H54 (cell line): ENCODE measurements at regions not wholly inside any gene's neighbourhood (a gene's known extent, or its start where the extent isn't known, plus 50 kb on each side); places are given as distances from the start of the nearest gene placed in this dataset.
"Not testable (repeated sequence)": the region's sequence is repeated elsewhere in the genome, so short reads cannot be mapped to it uniquely, and the experiment has no call there.

Source experiments
- DNase-seq: peaks from one replicate; pipeline ENCODE4 v3.0.0; 2011; ENCODE audit warnings: low spot score, mixed read lengths; ENCODE audit not compliant: insufficient read length
- FAIRE-seq: peaks from 3 replicates; lab custom pipeline; 2011; peaks lifted over from hg19 to GRCh38; lab: Jason Lieb, UNC
- POLR2A ChIP-seq: IDR thresholded peaks from 2 replicates; pipeline ENCODE4 v1.6.1; 2011; ENCODE audit warnings: low read depth, mild to moderate bottlenecking, low read length

DNA sequence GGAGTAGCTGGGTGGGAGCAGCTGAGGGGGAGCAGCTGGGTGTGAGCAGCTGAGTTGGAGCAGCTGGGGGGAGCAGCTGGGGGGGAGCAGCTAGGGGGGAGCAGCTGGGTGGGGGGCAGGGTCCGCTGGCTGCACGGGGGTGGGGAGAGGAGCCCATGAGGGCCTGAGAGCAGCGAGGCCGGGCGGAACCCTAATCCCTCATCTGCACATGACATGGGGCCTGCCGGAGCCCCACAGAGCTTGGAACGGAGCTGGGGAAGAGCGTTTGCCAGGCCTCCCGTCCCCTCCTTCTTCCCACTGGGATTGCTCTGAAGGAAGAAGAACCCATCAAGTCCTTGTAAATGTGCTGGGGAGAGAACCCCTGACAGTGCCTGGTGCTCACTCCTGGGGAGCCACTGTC is 83.2 kb upstream of the LPCAT1 start:
- FAIRE-seq, DNase-seq: not testable (repeated sequence)

DNA sequence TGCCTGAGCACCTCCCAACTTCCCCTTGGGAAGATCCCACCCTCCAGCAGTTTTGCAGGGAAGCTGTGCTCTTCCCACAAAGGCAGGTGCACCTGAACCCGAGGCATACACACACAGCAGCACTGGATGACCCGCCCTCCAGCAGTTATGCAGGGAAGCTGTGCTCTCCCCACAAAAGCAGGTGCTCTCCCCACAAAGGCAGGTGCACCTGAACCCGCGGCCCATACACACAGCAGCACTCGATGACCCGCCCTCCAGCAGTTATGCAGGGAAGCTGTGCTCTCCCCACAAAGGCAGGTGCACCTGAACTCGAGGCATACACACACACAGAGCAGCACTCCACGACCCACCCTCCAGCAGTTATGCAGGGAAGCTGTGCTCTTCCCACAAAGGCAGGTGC is 80.2 kb upstream of the LPCAT1 start:
- FAIRE-seq, DNase-seq: not testable (repeated sequence)

DNA sequence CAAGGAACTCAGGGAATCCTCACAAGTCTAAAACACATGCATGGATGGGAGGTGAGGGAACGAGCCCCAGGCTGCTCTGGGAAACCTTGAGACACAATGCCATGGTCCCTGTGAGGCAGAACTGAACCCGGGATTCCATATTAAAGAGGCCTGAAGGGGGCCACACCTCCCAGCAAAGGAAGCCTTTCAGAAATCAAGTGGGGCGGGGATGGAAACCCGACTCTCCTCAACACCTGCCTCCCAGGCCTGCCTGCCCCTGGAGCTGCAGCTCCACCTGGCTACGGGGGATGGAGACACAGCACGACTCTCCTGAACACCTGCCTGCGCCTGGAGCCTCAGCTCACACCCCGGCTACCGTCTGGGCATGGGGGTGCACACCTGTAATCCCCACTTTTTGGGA is 77.8 kb upstream of the LPCAT1 start:
- peak; percentile 9 for DNase-seq
- not testable (repeated sequence) for FAIRE-seq

DNA sequence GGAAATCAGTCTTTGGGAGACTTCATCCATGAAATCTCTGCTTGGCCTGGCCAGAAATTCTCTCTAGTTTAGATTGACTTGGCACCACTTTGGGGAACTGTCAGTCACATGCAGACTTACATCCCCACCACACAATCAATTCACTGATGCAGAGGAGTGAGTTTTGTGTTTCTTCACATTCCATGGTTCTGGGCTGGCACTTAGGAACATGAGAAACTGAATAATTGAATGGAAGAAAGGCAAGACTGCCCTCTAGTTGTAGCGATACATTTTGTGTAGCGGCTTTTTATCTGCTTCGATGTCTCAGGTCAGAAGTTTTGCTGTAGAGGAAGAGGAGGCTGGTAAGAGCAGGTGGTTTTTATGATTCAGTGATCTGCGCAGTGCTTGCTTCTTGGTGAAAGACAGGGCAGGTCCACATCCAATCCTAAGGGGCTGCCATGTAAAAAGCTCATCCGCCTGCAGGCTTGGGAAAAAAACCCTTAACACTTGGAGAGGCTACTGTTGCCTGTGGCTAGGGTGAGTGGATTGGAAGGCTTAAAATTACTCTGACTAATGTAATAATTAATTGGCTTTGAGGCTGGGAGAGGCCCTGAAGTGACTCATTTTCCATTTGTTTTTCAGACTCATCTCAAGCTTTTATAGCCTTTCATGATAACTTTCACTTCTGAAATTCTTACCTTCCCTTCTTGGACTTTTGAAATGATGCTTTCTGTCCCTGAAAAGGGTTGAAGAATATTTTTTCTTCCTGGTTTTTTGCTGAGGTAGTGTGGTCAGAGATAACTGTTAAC is 75.4 kb upstream of the LPCAT1 start:
- peak; percentile 62 for FAIRE-seq

DNA sequence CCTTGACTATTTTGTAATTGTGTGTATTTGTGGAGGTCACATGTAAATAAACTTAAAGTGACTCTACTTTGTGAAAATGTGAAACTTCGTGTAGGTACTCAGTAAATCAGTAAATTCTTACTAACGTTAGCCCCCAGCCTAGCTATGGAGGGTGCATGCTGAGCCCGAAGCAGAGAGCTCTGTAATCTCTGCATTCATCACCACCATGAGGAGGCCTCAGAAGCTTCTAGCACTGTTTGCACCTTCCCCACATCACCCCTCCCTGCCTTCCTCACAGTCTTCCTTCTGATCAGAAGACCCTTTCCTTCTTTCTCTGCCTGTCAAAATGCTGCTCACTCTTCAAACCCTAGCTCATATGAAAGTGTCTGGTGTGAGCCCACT is 73.3 kb upstream of the LPCAT1 start:
- FAIRE-seq, DNase-seq: not testable (repeated sequence)

More for the DNA sequence above, 75.4 kb upstream of the LPCAT1 start:
- peak; percentile 9 for DNase-seq

DNA sequence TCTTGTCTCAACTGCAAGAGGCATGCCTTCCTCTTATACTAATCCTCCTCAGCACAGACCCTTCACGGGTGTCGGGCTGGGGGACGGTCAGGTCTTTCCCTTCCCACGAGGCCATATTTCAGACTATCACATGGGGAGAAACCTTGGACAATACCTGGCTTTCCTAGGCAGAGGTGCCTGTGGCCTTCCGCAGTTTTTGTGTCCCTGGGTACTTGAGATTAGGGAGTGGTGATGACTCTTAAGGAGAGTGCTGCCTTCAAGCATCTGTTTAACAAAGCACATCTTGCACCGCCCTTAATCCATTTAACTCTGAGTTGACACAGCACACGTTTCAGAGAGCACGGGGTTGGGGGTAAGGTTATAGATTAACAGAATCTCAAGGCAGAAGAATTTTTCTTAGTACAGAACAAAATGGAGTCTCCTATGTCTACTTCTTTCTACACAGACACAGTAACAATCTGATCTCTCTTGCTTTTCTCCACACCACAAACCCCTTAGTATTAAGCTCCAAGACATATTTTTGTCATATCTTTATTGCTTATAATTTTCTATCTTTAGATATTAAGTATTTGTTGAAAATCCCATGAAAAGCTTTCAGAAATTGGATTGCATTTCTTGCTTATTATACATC is 72.8 kb upstream of the LPCAT1 start:
- DNase-seq, FAIRE-seq: not testable (repeated sequence)

DNA sequence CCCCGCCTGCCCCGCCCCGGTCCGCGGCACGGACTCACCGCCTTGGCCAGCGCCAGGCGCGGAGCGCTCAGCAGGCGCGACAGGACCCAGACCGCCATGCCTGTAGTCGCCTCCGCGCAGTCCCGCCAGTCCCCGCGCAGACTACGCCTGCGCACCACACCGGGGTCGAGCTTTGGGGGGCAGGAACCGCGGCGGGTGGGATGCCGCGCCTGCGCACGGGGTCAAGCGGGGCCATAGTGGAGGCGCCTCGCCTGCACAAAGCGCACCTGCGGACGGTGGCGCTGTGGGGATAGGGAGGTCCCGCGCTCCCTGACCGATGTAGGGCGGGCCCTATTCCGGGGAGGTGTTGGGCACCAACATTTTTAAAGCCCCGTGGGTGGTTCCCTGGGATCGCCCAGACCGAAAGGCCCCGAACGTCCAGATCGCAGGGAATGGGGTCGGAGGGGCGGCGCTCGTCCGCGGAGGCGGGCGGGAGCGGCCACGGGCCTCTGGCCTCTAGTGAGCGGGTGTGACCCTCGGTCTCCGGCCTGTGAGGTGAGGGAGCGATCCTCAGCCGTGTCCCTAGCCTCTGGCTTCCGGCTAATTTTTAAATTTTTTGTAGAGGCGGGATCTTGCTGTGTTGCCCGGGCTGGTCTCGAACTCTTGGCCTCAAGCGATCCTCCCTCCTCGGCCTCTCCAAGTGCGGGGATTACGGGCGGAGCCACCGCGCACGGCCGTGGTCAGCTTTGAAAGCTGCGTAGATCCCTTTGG is 70.8 kb upstream of the LPCAT1 start:
- DNase-seq (no peak), FAIRE-seq (no peak)
- no peak for TF ChIP-seq POLR2A

DNA sequence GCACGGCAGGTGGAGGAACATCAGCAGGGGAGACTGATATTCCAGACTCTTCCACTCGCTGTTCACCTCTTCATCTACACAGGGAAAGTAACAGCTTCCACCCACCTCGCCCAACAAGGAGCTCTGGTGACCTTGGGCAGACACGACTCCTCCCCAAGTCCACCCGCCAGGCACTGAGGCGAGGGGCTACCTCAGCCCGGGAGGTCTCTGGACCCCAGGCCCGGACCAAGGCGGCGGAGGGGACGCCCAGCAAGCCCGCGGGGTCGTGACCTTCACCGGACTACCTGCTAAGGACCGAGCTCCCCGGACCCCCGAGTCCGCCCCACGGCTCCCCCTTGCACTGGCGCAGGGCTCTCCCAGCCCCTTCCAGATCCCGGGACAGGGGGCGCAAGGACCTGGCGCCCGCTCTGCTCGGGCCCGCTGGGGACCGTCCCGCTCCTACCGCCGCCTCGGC is 70.2 kb upstream of the LPCAT1 start:
- DNase-seq, result no peak
- TF ChIP-seq POLR2A, result no peak
- FAIRE-seq, result no peak

DNA sequence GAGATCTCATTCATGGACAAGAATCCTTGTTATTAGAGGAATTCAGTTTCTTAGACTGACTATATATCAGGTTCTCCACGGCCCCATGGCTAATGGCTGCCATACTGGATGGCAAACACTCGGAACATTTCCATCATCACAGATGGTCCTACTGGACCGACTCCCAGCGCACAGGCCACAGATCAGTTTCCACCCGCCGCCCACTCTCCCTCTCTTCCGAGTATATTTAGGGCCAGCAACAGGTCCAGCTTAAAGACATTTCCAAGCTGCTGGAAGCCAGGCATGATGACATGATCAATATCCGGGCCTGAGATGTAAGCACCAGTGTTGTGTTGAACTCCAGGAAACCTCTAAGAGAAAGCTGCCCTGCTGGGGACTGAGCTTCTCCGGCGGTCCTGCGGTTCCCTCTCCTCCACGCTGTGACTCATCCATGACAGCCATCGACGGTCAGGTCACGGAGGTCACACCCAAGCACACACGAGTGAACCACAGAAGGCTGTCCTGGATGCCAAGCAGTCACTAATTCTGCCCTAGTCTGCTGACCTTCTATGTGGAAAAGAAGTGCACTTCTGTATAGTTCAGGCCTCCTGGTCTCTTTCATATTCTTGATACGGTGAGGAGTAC is 64.4 kb upstream of the LPCAT1 start:
- not testable (repeated sequence) for FAIRE-seq, DNase-seq

DNA sequence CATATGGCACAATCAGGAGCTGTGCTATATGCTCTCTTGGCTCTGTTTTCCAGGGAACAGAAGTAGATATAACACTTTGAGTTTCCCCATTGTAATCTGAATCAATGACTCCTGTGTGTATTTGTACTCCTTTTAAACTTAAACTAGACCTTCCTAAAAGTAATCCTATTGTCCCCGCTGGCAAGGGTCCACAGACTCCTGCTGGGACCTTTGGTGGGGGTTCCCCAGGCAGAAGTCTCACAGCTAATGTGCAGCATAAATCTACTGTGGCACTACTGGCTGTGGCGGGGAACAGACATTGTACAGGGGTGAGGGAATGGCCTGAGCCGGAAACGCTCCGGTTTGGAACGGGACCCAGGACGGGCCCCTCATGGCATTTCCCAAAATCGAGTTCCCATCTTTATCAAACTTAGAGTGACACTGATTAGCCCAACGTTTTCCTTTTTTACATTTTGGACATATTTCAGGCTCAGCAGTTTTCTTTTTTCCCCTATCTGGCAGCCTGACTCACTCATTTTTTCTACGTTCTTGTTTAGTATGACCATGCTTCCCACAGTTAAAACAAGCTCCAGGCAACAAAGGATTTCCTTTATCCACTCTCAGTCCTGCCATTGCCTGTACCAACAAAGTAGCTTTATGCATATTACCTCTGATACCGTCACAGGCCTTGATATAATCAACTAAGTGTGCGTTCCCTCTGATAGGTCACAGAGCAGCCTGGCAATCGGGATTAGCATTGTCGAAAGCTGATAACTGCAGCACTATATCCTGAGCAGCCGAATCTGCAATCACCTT is 59.5 kb upstream of the LPCAT1 start:
- not testable (repeated sequence) for FAIRE-seq, DNase-seq

DNA sequence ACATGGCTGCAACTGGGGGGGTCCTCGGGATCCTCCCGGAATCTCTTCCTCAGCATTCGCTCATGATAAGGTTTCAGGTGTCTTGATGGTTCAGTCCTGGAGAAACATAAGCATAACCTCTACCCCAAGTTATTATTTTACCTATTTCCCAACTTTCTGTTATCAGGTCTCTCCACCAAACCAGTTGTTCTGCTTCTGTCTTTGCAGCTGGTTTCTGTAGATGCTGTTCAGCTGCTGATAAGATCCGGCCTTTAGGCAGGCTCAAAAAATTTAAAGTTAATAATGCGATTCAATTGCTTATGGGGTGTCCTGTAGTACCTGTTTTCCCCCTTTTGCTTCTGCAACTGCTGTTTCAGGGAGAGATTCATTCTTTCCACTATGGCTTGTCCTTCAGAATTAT is 55.6 kb upstream of the LPCAT1 start:
- DNase-seq, FAIRE-seq: not testable (repeated sequence)

DNA sequence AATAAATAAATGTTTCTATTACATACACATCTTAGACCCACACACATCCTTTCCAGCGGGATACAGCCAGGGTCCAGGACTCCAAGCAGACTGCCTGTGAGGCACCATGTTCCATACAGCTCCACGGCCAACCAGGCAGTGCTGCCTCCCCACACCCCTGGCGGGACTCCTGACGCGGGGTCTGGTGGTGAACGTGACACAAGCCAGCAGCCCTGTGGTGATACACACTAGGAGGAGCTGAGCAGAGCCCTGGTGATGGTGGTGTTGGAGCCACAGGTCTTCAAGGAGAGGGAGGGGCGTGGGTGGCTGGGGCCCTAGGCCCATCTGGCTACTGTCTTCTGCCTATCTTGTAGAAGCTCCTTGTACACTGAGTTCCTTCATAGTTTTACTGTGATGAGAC is 53.1 kb upstream of the LPCAT1 start:
- FAIRE-seq, DNase-seq: not testable (repeated sequence)

DNA sequence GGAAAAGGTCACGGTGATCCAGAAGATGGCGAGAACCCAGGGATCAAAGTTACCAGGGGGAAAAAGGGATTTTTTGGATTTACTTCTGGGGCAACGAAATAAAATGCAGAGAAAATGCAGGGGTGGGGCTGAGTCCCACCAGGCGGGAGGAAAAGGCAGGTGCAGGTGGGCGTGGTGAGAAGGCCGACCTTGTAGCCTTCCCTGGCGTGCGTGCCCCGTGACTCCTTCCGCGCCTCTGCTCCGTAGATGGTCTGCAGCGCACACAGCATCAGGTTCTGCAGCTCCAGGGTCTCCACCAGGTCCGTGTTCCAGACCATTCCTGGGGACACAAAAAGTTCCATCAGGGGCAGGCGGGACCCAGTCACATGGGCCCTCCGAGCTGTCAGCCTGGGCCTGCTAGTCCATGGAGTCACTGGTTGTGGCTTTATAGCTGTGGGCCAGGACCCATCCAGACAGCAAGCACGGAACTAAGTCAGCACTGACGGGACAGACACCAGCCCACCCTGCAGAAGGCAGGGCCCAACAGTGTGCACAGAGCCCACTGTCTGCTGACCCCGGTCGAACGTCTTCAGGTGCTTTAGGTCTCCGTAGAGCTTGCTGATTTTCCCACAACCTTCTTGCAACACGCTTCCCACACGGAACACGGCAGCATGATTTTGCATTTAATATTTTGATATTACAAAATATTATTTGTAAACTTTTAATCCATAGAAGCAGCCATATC is 52.4 kb upstream of the LPCAT1 start:
- FAIRE-seq, DNase-seq: not testable (repeated sequence)

DNA sequence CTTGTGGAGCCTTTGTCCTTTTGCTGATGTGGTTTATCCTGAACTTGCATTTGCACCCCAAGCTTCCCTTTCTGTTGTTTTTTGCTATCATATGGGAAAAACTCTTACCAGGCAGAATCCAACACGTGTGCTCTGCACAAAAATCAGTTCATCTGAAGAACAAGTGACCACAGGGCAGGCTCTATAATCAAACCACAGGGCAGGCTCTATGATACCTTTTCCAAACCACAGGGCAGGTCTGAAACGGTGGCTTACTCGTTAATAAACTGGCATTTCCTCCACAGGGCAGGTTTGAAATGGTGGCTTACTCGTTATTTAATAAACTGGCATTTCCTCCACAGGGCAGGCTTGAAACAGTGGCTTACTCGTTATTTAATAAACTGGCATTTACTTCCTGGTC is 51.7 kb upstream of the LPCAT1 start:
- DNase-seq, FAIRE-seq: not testable (repeated sequence)

DNA sequence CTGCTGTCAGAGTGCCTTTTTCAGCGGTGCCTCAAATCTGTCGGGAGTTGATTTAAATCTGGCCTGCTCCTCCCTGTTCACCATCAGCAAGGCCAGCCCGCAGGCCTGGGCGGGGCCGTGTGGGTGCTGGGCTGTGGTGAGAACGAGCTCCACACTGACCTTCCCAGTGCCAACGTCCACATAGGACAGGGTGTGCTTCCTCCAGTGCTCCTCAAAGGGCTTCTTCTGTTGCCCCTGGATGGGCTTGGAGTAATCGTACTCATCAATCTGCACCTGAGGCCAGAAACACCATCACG is 50.2 kb upstream of the LPCAT1 start:
- FAIRE-seq, result not testable (repeated sequence)

DNA sequence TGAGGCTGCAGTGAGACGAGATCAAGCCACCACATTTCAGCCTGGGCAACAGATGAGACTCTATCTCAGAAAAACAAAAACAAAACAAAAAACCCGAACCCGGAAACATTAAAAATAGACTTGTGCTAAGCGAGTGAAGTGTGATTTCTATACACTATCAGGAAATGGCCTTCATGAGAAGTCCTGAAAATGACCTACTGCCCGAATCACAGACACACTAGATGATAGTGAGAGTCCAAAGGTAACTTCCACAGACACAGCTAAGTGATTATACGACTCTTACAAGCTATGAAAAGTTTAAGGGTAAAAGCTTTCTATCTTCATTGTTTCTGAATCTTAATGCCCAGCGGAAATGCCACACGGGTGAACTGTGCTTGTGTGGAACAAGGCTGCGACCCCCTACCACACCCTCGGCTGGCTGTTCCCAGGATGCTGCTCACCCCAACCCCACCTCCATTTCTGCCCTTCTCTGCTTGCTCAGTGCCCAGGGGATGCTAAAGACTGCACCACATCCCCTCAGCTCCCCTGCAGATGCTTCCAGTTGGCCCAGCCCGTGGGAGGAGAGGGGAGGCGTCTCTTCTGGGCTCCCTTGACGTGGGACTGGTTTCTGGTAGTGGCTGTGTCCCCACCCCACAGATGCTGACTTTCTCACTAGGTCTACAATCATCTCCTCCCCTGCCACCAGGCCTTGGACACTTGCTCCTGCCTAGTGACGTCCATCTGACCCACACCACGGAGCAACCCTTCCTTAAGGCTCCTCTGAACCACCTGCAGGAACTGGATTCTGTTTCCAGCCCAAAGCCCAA is 49.7 kb upstream of the LPCAT1 start:
- FAIRE-seq, DNase-seq: not testable (repeated sequence)

More for the DNA sequence above, 50.2 kb upstream of the LPCAT1 start:
- DNase-seq, result not testable (repeated sequence)
